Effector memory CD8-positive, alpha-beta T cell (primary cell): ENCODE measurements at regions not wholly inside any gene's neighbourhood (a gene's known extent, or its start where the extent isn't known, plus 50 kb on each side); places are given as distances from the start of the nearest gene placed in this dataset.

Experiments
- ATAC-seq: fragments of 150-1000 bp; cut with Tn5 transposase; replicated peaks from 2 replicates; pipeline ENCODE4 v1.10.0; 2021; ENCODE audit warnings: mild to moderate bottlenecking, moderate library complexity
- DNase-seq, 3 experiments: peaks; one replicate each; pipeline ENCODE4 v3.0.0; 2021
- H3K27ac Mint-ChIP-seq, 2 donors: one replicate each; pipeline ENCODE4 v1.8.0; 2022; ENCODE audit warnings: mild to moderate bottlenecking in 2 of 2, mixed read lengths in 2 of 2, moderate library complexity in 2 of 2
- H3K27me3 Mint-ChIP-seq, 2 donors: one replicate each; pipeline ENCODE4 v1.8.0; 2022; ENCODE audit warnings: mixed read lengths in 2 of 2
- H3K36me3 Mint-ChIP-seq: one replicate; pipeline ENCODE4 v1.8.0; 2022; ENCODE audit warnings: mild to moderate bottlenecking, moderate library complexity, mixed read lengths; ENCODE audit not compliant: insufficient read depth
- H3K4me1 Mint-ChIP-seq, 2 donors: one replicate each; pipeline ENCODE4 v1.8.0; 2022; ENCODE audit warnings: low read depth in 2 of 2, mixed read lengths in 2 of 2
- H3K4me3 Mint-ChIP-seq, 2 donors: one replicate each; pipeline ENCODE4 v1.8.0; 2022; ENCODE audit warnings: mild to moderate bottlenecking in 2 of 2, mixed read lengths in 2 of 2, moderate library complexity in 2 of 2
- H3K9me3 Mint-ChIP-seq, 2 donors: one replicate each; pipeline ENCODE4 v1.8.0; 2022; ENCODE audit warnings: mixed read lengths in 2 of 2

- Mint-ChIP-seq H3K4me1 (peaks cover 0 to 1% of the 10 kb centered on the region in 2 donors), H3K36me3 (no peaks in the 10 kb centered on the region), H3K27ac (no peak overlapping the region), H3K9me3 (no peaks in the 10 kb centered on the region), H3K4me3 (no peak overlapping the region), H3K27me3 (no peaks in the 10 kb centered on the region)
- no peak for ATAC-seq
- DNase-seq: no peak
These were observed 94.8 kb upstream of the DCLK2 start for GRCh38 chr4:149983401-149983800.

- H3K27ac Mint-ChIP-seq: no peak overlapping the region
- ATAC-seq (no peak), DNase-seq (no peak)
- no peaks in the 10 kb centered on the region for H3K9me3 Mint-ChIP-seq
- H3K4me1 Mint-ChIP-seq: peaks cover 0 to 1% of the 10 kb centered on the region in 2 donors
- no peak overlapping the region for H3K4me3 Mint-ChIP-seq
- no peaks in the 10 kb centered on the region for H3K27me3 Mint-ChIP-seq
- no peaks in the 10 kb centered on the region for H3K36me3 Mint-ChIP-seq
These were observed 94.3 kb upstream of the DCLK2 start for GRCh38 chr4:149983931-149984330.

GRCh38 chr4:149985981-149986380 lies 92.3 kb upstream of the DCLK2 start:
- Mint-ChIP-seq H3K27ac (no peak overlapping the region), H3K9me3 (no peaks in the 10 kb centered on the region), H3K4me3 (no peak overlapping the region), H3K4me1 (peaks cover 0 to 1% of the 10 kb centered on the region in 2 donors), H3K27me3 (no peaks in the 10 kb centered on the region), H3K36me3 (no peaks in the 10 kb centered on the region)
- ATAC-seq (no peak), DNase-seq (no peak)

GRCh38 chr4:149986917-149987316 lies 91.3 kb upstream of the DCLK2 start:
- ATAC-seq: no peak
- no peak overlapping the region for H3K4me3 Mint-ChIP-seq
- H3K27ac Mint-ChIP-seq: no peak overlapping the region
- no peaks in the 10 kb centered on the region for H3K36me3 Mint-ChIP-seq
- H3K4me1 Mint-ChIP-seq: peaks cover 0 to 1% of the 10 kb centered on the region in 2 donors
- DNase-seq: no peak
- no peaks in the 10 kb centered on the region for H3K27me3 Mint-ChIP-seq
- no peaks in the 10 kb centered on the region for H3K9me3 Mint-ChIP-seq

- ATAC-seq (no peak), DNase-seq (no peak)
- H3K36me3 Mint-ChIP-seq: no peaks in the 10 kb centered on the region
- H3K4me3 Mint-ChIP-seq: no peak overlapping the region
- H3K27ac Mint-ChIP-seq: no peak overlapping the region
- H3K9me3 Mint-ChIP-seq: no peaks in the 10 kb centered on the region
- H3K4me1 Mint-ChIP-seq: peaks cover 0 to 1% of the 10 kb centered on the region in 2 donors
- H3K27me3 Mint-ChIP-seq: no peaks in the 10 kb centered on the region
These were observed 90.7 kb upstream of the DCLK2 start for GRCh38 chr4:149987330-149988086.

GRCh38 chr4:149988087-149988410 lies 90.2 kb upstream of the DCLK2 start:
- ATAC-seq (no peak), DNase-seq (no peak)
- no peak overlapping the region for H3K27ac Mint-ChIP-seq
- H3K36me3 Mint-ChIP-seq: no peaks in the 10 kb centered on the region
- H3K9me3 Mint-ChIP-seq: no peaks in the 10 kb centered on the region
- no peak overlapping the region for H3K4me3 Mint-ChIP-seq
- no peaks in the 10 kb centered on the region for H3K27me3 Mint-ChIP-seq
- peaks cover 0 to 1% of the 10 kb centered on the region in 2 donors for H3K4me1 Mint-ChIP-seq

GRCh38 chr4:149993030-149993429 lies 85.2 kb upstream of the DCLK2 start:
- Mint-ChIP-seq H3K27me3 (peaks cover 0 to 10% of the 10 kb centered on the region in 2 donors), H3K27ac (no peak overlapping the region), H3K36me3 (peaks cover 3% of the 10 kb centered on the region), H3K9me3 (no peaks in the 10 kb centered on the region), H3K4me3 (no peak overlapping the region), H3K4me1 (no peaks in the 10 kb centered on the region)
- DNase-seq (no peak), ATAC-seq (no peak)

GRCh38 chr4:149995134-149995756 lies 83.0 kb upstream of the DCLK2 start:
- Mint-ChIP-seq H3K9me3 (no peaks in the 10 kb centered on the region), H3K4me3 (no peak overlapping the region), H3K27ac (peak overlapping the region in 1 of 2 donors; percentile 38), H3K4me1 (no peaks in the 10 kb centered on the region), H3K36me3 (peaks cover 3% of the 10 kb centered on the region), H3K27me3 (peaks cover 3 to 10% of the 10 kb centered on the region in 2 donors)
- DNase-seq (no peak), ATAC-seq (no peak)

- Mint-ChIP-seq H3K4me3 (no peak overlapping the region), H3K27ac (no peak overlapping the region), H3K9me3 (no peaks in the 10 kb centered on the region), H3K36me3 (peaks cover 3% of the 10 kb centered on the region), H3K4me1 (no peaks in the 10 kb centered on the region), H3K27me3 (peaks cover 5 to 10% of the 10 kb centered on the region in 2 donors)
- no peak for DNase-seq
- ATAC-seq: no peak
These were observed 80.3 kb upstream of the DCLK2 start for GRCh38 chr4:149997881-149998421.

- H3K4me3 Mint-ChIP-seq: no peak overlapping the region
- H3K27me3 Mint-ChIP-seq: peaks cover 0 to 12% of the 10 kb centered on the region in 2 donors
- DNase-seq (no peak), ATAC-seq (no peak)
- no peaks in the 10 kb centered on the region for H3K4me1 Mint-ChIP-seq
- no peak overlapping the region for H3K27ac Mint-ChIP-seq
- H3K9me3 Mint-ChIP-seq: no peaks in the 10 kb centered on the region
- H3K36me3 Mint-ChIP-seq: peaks cover 3% of the 10 kb centered on the region
These were observed 78.7 kb upstream of the DCLK2 start for GRCh38 chr4:149999485-150000074.

- ATAC-seq (no peak), DNase-seq (no peak)
- Mint-ChIP-seq H3K4me3 (no peak overlapping the region), H3K9me3 (no peaks in the 10 kb centered on the region), H3K27ac (no peak overlapping the region), H3K27me3 (peaks cover 10 to 18% of the 10 kb centered on the region in 2 donors), H3K36me3 (no peaks in the 10 kb centered on the region), H3K4me1 (no peaks in the 10 kb centered on the region)
These were observed 76.4 kb upstream of the DCLK2 start for GRCh38 chr4:150001815-150002214.

GRCh38 chr4:150002561-150002960 lies 75.7 kb upstream of the DCLK2 start:
- H3K4me1 Mint-ChIP-seq: no peaks in the 10 kb centered on the region
- no peak for ATAC-seq
- no peaks in the 10 kb centered on the region for H3K9me3 Mint-ChIP-seq
- DNase-seq: no peak
- no peak overlapping the region for H3K4me3 Mint-ChIP-seq
- no peak overlapping the region for H3K27ac Mint-ChIP-seq
- no peaks in the 10 kb centered on the region for H3K36me3 Mint-ChIP-seq
- peaks cover 10 to 20% of the 10 kb centered on the region in 2 donors for H3K27me3 Mint-ChIP-seq

- ATAC-seq (no peak), DNase-seq (no peak)
- no peaks in the 10 kb centered on the region for H3K36me3 Mint-ChIP-seq
- no peak overlapping the region for H3K4me3 Mint-ChIP-seq
- peaks cover 10 to 22% of the 10 kb centered on the region in 2 donors for H3K27me3 Mint-ChIP-seq
- no peaks in the 10 kb centered on the region for H3K4me1 Mint-ChIP-seq
- no peak overlapping the region for H3K27ac Mint-ChIP-seq
- no peaks in the 10 kb centered on the region for H3K9me3 Mint-ChIP-seq
These were observed 73.8 kb upstream of the DCLK2 start for GRCh38 chr4:150004481-150004880.

GRCh38 chr4:150005537-150005936 lies 72.7 kb upstream of the DCLK2 start:
- H3K4me1 Mint-ChIP-seq: no peaks in the 10 kb centered on the region
- H3K36me3 Mint-ChIP-seq: no peaks in the 10 kb centered on the region
- no peak overlapping the region for H3K27ac Mint-ChIP-seq
- H3K9me3 Mint-ChIP-seq: no peaks in the 10 kb centered on the region
- ATAC-seq: no peak
- peaks cover 10 to 17% of the 10 kb centered on the region in 2 donors for H3K27me3 Mint-ChIP-seq
- no peak overlapping the region for H3K4me3 Mint-ChIP-seq
- DNase-seq: no peak
